Activated CD8-positive, alpha-beta memory T cell treated with anti-CD3 and anti-CD28 coated beads, Interleukin-2, amount 50 U/mL, for 1 hour (primary cell): ENCODE measurements at regions not wholly inside any gene's neighbourhood (a gene's known extent, or its start where the extent isn't known, plus 50 kb on each side); places are given as distances from the start of the nearest gene placed in this dataset.

Experiments
- DNase-seq: peaks from one replicate; pipeline ENCODE4 v3.0.0-alpha.2; 2020; ENCODE audit errors: extremely low read depth

DNA sequence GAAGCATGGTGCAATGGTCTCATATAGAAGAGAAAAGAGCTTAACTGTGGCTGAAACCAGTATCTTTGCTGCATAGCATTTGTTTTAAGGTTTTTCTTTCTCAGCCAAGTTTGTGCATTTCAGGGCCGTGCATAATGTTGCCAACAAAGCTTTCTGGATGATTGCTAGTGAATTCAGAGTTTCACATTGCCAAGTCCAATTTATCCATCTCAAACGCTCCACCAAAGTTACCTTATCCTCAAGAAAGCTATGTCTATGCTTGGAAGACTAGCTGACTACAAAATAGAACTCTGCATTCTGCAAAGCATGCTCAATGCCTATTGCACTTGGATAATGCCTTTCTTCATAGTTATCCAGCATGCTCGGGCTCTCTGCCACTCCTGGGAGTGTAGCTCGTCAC is 535.8 kb upstream of the SGCG start:
- no peak for DNase-seq

DNA sequence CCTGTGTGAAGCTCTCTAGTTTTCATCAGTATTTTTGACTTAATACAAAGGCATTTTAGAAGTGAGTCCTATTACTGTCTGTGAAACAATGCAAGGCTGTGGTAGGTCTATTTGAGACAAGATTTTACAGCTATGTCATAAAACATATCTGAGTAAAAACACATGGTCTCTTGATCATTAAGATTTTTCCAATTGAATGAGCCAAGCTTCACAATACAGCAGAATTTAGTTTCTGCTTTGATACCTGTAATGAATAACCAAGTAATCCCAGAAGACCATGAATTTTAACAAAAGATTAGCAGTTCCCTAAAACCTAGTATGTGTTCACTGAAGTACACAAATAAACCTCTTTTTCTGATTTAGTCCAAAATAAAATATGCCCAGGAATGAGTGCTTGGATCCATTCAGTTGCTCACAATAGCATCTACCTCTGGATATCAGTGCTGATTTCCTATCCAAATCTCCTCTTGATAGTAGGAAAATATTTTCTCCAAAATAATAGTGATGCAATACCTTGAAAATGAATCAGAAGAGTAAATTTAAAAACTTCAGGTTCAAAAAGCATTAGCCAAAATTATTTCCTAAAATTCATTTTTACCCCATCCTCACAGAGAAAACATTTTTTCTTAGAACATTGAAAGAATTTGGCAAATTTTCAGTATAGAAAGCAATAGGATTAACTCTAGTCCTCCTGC is 533.5 kb upstream of the SGCG start:
- no peak for DNase-seq

DNA sequence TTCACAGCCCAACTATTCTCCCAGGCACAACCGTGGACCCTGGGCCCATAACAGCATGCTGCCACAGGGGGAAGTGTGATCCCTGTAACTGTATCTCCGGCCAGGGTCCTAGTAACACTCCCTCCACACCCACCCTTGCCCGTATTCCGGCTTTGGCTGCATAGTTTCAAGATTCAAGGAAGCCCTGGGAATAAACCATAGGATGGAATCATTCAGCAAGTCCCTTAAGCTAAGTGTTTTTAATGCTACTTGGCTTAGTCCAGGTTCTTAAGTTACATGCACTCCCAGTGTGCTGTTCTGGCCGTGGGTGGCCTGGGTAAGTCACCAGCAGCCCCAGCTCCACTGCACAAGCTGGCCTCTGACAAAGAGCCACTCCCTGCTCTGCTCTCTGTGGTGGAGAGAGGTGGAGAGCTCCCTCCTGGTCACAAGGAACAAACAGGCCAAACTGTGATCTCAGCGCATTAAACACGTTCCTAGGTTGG is 532.4 kb upstream of the SGCG start:
- DNase-seq: no peak

DNA sequence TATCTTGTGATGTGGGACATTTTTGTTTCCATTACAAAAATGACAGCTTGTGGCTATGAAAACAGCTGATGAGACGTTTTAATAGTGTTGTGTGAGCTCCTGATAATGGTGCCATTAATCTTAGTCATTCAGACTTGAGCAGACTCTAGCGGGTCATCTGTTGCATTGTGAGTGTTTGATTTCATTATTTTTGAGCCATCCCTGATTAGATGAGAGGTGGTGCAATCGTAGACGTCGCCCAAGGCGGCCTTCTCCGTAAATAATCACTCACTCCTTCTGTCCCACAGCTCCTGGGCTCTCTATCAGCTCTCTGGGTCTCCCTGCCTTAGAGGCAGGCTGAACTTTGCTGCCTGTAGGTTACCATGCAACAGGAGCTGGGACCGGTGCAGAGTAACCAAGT is 528.0 kb upstream of the SGCG start:
- no peak for DNase-seq

DNA sequence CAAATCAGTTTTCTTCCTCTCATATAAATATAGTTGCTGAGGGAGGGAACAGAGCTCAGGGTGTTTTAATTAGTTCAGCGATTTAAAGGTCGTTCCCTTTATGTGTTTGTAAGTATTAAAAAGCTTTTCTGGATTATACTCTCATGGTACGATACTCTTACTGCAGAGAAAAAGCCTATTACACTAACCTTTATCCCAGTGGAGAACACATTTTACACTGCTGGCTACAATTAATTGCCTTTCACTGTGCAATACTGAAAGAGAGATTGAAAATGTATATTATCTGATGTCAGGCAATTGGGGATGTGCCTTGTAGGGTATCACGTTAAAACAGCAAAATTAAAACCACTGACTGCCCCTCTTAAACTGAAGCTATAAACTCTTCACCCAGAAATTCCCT is 526.9 kb upstream of the SGCG start:
- no peak for DNase-seq

DNA sequence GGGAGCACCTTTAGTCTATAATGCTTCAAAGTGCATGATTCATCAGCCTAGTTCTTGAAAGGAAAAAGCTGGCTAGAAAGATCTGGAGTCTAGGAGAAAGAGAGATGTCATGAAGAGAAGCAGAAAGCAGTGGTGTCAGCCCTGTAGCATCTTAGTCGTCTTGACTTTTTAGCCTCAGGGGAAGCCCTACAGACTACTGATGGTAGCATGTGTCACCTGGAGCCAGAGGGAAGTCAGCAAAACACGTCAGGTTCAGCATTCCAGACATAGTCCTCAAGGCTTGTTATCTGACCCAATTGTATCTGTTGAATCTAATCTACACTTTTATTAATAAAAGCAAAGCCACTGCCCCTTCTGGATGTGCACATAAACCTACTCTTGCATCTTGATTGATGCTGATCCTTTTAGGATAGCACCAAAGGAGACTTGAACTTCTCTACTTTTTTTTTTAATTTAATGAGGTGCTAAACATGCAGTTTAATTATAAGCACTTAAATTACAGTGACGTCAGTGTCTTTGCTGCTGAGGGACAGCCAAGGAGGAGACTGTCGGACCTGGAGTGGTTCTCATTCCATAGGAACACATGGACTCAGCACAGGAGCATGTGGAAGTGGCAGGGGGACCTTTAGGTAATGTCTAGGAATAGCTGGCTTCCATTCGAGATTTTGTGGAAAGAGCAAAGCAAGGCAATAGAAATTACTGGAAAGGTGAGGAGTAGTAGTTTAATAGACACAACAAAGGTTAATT is 525.5 kb upstream of the SGCG start:
- no peak for DNase-seq

DNA sequence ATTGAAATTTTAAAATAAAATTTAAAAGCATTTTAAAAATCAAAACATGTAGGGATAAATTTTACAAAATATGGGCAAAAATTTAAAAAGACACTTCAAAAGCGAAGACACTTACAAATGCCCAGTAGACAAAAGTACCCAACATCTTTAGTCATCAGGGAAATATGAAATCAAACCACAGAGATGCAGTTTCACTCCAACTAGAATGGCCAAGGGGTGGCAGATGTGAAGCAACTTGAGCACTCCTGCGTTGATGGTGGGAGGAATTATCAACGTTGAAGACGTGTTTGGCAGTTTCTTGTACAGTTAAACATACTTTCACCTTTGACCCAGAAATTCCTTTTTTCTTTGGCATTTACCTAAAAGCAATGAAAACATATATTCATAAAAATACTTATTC is 518.0 kb upstream of the SGCG start:
- no peak for DNase-seq

DNA sequence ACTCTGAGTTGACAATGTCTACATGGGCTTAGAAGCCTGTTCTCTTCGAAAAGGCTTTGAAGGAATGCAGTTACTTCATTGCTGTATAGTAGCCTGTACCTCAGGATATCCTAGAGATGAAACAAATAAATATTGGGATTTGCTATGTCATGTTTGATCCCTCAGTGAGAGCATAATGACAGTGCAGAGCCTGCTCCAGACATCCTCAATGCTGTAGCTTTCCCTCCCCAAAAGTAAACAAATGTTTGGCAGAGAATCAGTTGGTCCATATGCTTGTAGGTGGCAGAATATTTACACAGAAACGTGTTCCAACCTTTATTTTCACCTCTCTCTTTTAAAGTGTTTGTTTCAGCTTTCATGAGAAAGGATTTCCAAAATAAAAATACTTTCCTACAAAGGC is 515.3 kb upstream of the SGCG start:
- no peak for DNase-seq

DNA sequence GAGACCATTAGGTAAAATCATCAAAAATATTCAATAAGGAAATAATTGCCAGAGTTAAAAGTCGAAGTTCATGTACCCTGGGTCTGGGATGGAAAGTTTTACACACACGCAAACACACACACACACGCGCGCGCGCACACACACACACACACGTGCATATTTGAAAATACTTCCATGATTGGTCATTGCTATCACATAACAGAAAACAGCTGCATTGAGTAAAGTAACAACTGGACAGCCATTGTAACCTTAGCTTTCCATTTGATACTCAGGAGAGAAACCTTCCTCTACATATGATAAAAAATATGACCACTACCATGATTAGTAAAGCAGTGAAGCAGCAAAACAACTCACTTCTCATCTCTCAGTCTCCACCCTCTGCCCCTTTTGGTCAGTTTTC is 490.0 kb upstream of the SGCG start:
- DNase-seq: no peak

DNA sequence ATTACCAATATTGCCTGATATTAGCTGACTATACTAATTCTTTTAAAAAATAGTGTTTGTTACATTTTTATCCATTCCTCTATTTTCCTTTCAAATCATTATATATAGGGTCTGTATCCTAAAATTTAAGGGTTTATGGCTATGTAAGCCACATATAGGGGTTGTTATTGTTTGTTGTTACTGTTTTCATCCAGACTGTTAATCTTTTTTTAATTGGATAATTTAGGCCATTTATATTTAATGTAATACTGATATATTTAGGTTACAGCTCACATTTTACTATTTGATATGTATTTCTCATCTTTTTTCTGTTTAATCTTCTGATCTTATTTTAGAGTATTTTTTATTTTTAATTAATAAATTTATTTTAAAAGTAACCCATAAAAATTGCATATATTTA is 487.1 kb upstream of the SGCG start:
- DNase-seq: no peak

DNA sequence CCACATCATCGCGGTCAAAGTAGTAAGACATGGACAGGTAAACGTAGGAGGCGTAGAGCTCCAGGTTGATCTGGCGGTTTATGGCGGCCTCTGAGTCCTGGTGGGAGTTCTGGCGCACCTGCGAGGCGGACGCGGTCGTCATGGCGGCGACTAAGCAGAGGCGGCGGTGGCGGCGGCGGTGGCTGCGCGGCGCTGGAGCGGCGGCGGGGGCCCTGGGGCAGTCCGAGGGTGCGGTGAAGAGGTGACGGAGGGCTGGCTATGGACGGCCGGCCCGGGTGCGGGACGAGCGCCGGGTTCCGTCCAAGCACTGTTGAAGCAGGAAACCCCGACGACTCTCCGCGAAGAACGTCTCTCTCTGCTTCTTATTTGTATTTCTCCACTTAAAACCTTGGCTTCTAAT is 484.3 kb upstream of the SGCG start:
- no peak for DNase-seq

DNA sequence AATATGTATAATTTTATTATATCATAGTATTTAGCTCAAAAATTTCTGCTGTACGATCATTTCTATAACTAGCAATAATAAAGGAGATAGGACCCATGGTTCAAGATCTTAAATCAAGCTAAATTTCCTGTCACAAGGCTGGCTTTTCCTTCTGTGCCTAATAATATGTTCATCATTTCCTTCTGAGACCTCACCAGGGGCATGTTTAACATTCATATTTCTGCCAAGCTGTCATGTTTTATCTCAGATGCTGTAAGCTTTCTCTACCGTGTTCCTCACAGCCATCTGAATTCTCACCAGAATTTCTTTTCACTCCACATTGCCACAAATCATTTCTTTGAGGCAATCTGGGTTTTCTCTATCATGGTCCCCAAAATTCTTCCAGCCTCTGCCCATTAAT is 482.3 kb upstream of the SGCG start:
- DNase-seq: no peak

DNA sequence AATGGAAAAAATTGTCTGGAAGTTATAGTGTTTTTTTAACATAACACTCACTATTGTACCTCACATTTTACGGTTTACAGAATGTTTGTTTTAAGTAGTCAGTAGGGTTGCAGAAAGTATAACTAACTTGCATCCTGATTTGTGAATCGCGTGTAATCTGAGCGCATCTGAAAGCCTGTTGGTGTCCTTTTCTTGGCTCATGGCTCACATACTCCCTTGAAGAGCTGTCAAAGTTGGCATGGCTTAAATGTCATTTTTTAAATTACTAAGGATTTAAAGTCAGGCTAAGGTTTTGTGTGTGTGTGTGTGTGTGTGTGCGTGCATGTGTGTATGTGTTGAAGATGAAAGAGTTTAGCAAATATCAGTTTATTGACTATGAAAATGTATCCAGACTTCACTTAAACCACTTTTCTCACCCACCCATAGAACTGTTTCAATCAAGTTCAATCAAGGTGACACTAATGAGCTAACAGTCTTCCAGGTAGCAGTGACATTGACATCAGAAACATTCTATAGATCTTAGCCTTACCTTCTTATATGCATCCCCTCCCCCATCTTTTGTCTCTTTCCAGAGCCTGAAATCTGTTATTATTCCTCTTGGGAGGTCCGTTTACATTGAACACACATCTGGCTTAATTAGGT is 480.4 kb upstream of the SGCG start:
- DNase-seq: no peak

DNA sequence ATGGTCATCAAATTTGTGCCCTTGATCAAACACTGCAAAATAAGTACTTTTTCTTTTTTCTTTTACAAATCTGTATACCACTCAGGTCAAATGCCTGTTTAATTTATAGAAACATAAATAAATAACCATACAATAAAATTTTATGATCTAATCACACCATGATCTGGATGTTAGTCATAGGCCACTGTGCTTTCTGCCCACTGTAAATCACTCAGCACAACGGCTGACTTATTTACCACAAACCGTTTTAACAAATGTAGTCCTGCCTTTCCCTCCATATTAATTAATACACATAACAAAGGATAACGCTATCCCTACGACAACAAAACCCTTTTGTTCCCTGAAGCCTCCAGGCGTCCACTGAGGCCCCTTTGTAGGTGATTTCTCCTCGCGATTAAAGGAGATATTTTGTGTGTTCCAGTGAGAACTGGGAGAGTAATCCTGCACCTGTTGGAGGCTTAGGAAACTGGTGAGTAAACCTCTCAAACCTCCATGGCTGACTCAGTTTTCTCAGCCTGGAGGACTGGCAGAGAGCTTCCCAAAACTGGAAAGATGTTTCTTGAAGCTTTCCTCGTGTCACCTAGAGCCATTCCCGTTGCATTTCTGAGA is 477.1 kb upstream of the SGCG start:
- no peak for DNase-seq

DNA sequence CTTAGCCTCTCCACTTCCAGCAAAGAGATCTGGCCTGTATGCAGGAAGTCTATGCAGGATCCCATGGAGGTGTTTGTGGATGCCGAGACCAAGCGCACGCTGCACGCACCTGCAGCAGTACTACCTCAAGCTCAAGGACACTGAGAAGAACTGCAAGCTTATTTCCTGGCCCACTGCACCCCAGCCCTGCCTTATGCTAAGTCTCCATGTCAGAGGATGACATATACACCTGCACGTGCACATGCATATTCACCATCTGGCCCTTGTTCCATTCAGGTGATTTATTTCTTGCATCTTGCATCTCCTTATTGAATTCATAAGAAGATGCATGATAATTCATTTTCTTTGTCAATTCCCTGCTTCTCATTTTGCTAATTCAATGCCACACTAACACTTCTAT is 472.8 kb upstream of the SGCG start:
- DNase-seq: no peak

DNA sequence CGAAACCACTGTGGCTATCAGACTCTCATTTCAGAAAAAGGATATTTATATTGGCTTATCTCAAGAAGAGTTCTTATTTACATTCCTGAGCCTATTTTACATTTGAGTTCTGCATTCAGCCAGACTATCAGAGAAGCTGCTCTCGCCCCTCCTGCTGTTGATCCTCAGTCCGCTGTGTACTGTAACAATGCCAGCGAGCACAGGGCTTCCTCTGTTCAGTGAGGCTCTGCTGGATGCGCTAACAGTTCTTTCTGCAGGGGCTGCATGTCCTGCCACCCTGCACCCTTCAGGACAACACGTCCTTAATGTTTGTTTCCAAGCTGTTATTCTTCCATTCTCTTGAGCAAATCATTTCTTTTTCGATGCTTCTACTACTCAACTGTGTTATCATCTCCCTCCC is 463.7 kb upstream of the SGCG start:
- no peak for DNase-seq

DNA sequence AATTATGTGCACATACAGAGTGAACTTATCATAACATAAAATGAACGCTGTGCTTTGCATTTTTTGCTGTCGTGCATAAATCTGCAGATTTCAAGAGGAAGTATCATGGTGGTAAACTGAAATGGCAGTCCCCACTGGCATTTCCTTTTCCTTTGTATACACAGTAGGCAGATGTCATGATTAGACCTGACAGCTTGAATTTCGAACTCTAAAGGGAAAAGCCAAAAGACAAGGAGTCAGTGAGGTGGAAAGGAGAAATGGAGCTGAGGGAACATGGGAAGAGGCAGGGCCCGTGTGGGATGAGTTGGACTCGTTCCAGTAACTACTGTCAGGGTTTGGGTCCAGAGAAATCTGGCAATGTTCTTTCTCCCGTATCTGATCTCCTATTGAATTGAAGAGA is 454.1 kb upstream of the SGCG start:
- DNase-seq: no peak

DNA sequence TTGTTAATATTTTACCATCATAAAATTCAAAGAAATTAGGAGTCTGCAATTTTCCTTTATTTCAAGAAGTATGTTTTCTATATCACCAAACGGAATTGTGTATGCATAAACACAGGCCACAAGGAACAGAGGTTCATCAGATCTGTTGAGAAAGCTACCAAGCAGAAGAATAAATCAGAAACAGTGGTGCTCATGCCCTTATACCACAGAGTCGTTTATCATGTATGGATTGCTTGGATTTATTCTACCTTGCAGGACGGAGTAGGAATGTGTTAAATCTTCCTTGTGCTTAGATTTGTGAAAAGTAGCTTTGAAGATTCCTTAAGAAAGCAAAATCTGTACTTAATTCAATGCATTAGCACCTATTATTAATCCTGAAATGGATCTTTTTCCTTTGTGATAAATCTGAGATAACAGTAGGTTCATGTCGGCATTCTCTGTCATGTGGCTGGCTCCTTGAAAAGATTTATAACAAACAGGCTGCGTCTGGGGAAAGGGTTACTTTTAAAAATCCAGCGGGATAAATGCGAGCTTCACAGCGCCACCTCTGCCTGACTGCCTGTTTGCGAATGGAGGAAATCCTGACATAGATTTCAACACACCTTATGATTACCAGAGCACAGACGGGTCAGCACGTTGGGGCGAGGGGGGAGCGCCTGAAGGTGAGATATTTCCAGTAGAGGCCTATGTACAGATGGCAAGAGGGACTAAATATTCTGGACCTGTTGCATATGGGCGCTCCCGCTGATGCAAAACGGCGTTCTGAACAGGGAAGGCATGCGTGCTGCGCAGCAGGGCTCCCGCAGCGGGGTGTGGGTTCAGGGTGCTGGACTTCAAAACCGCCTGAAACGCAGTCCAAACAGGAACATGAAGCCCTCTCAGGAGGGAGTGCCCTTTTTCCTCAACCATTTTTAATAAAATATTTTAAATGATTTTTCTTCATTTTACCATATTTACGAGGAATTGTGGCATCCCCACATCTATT is 445.5 kb upstream of the SGCG start:
- no peak for DNase-seq

DNA sequence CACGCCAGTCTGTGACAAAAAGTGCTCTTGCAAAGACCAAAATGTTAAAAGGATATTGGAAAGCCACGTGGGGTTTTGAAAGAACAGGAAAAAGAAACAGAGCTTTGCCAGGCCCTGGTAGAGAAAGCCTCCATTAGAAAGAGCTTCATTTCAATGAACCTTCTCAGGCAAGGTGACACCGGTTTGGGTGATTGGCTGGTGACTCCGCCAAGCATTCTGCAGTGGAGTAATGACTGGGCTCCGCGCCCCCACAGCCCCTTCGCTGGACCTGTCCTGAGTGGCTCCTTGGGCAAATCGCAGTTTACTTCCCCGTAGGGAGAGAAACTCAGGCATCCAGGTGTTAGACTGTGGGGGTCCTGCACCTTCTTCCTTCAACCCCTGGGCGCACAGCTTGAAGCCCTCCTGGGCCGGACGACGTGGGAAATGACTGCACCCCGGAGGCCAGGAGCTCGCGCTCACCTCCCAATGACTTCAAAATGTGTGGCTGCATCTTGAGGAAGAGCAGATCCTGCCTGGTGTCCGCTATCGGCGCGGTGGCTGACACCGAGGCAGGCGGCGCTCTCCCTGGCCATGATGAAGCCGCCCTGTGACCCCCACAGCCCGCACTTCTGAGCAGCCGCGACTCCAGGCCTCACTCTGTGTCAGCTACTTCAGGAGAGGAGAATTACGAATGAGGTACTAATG is 444.6 kb upstream of the SGCG start:
- DNase-seq: no peak

DNA sequence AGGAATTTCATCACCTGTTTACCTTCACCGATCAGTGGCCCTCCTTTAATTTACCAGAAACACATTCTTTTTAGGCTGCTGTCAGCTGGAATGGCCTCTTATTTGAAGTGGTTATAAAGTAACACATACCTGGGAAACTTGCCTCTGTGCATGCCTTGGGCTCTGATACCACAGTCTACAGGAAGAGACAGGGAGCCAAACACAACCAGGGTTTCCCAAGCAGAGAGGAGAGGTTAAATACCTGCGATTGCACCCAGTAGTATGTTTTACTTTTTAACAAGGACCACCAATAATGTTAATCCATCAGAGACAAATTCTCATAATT is 444.0 kb upstream of the SGCG start:
- no peak for DNase-seq

DNA sequence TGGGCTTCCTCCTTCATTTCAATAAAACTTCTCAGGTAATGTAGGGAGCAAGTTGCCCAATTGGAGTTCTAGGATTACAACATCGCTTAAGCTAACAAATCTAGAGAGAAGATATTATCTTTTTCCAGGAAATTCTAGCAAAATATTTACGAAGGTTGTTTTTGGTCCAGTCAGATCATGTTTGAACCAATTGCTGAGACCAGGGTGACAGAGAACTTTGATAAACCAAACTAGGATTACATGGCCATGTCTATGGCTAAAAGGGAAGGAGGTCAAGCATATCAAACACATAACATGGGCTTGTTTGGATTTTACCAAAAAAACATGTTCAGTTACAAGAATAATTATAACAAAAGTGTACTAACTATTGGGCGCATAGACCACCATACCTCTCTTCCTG is 442.4 kb upstream of the SGCG start:
- no peak for DNase-seq
